Omental fat pad (tissue), 3 donors: ENCODE measurements at regions not wholly inside any gene's neighbourhood (a gene's known extent, or its start where the extent isn't known, plus 50 kb on each side); places are given as distances from the start of the nearest gene placed in this dataset.

Experiments
- ATAC-seq: fragments of 150-250 bp; one replicate; pipeline ENCODE4 v1.9.1; 2016; ENCODE audit warnings: mild to moderate bottlenecking, moderate library complexity; ENCODE audit not compliant: low FRiP score
- DNase-seq: peaks from one replicate; pipeline ENCODE4 v3.0.0-alpha.2; 2019; ENCODE audit warnings: low spot score
- CTCF ChIP-seq, 3 donors: fragments of 450-650 bp; IDR thresholded peaks; one replicate each; pipeline ENCODE4 v1.5.1; 2016 to 2017; ENCODE audit warnings: antibody characterized with exemption in 3 of 3, mild to moderate bottlenecking in 3 of 3, moderate library complexity in 2 of 3

- ATAC-seq (no peak), DNase-seq (no peak)
- no peak for TF ChIP-seq CTCF (IDR thresholded peaks at IDR 0.05)
These were observed 828.8 kb upstream of the SOX9 start for GRCh38 chr17:71292006-71292405.

- ATAC-seq (no peak), DNase-seq (no peak)
- TF ChIP-seq CTCF (IDR thresholded peaks at IDR 0.05) = no peak
These were observed 824.8 kb upstream of the SOX9 start for GRCh38 chr17:71296005-71296404.

- no peak for TF ChIP-seq CTCF (IDR thresholded peaks at IDR 0.05)
- ATAC-seq (no peak), DNase-seq (no peak)
These were observed 819.8 kb upstream of the SOX9 start for GRCh38 chr17:71301063-71301462.

- ATAC-seq = no peak
- TF ChIP-seq CTCF (IDR thresholded peaks at IDR 0.05) = no peak
- DNase-seq = no peak
These were observed 817.9 kb upstream of the SOX9 start for GRCh38 chr17:71302721-71303549.

- TF ChIP-seq CTCF (IDR thresholded peaks at IDR 0.05) = no peak
- ATAC-seq = no peak
- no peak for DNase-seq
These were observed 816.2 kb upstream of the SOX9 start for GRCh38 chr17:71304498-71305158.

GRCh38 chr17:71313866-71314265, 807.0 kb upstream of the SOX9 start:
- ATAC-seq (no peak), DNase-seq (no peak)
- TF ChIP-seq CTCF (IDR thresholded peaks at IDR 0.05) = no peak

GRCh38 chr17:71315568-71315967, 805.3 kb upstream of the SOX9 start:
- no peak for ATAC-seq
- no peak for TF ChIP-seq CTCF (IDR thresholded peaks at IDR 0.05)
- no peak for DNase-seq
